Epithelial cell of esophagus (primary cell): ENCODE measurements at regions not wholly inside any gene's neighbourhood (a gene's known extent, or its start where the extent isn't known, plus 50 kb on each side); places are given as distances from the start of the nearest gene placed in this dataset.

Experiments
- DNase-seq: peaks from one replicate; pipeline ENCODE4 v3.0.0; 2010; ENCODE audit warnings: low read depth
- H3K4me3 ChIP-seq: 2 replicates; pipeline ENCODE4 v1.5.1; 2011; ENCODE audit warnings: mild to moderate bottlenecking, low read length, control low read depth
- CTCF ChIP-seq: IDR thresholded peaks from 2 replicates; pipeline ENCODE4 v1.5.1; 2011; ENCODE audit warnings: low read depth, mild to moderate bottlenecking, low read length, control low read depth, inconsistent platforms; ENCODE audit not compliant: insufficient read depth; ENCODE audit errors: missing control alignments

DNA sequence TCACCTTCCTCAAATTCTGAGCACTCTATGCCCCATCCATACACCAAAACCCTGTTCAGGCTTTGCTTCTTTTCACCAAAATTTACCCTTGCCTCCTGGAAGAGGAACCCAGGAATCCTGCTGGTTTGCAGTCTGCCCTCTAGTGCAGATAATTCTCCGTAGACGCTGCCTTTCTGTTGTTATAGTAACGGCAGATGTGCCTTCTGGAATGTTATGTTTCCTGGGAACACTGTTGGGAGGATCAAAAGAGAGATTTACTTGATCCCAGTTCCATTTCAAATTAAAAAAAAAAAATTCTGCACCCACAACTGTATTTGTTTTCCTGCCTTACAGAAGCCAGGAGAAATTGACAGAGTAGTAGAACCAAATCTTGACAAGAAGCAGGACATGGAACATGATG lies 104.2 kb upstream of the RMST start:
- H3K4me3 ChIP-seq: no peak overlapping the region
- no peak for DNase-seq
- no peak for TF ChIP-seq CTCF

DNA sequence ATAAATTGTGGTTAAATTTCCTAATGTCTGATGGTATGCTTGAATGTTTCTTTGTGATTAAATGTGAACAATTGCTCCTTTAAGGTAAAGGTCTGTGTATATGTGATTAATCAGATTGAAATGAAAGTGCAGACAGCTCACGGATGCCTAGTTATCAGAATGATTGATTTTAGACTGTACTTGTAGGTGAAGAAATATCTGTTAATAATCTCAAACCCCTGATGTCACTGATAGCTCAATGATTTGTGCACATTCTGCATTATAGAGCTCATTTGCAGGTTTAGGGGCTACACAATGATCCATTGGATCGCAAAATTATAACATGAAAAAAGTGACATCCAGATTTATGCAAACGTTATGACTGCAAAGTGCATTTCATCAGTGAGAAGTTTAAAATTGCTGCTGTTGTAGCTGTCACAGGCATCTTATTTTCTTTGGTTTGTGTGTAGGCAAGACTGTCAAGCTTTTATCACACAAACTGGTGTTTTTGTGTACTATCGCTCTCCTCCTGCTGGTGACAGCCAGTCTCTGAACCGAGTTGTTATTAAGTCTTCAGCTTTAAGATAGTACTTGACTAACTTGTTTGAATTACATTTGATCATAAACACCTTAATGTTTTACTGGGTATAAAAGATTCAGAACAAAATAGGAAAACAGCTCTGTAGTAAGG lies 103.4 kb upstream of the RMST start:
- no peak overlapping the region for H3K4me3 ChIP-seq
- TF ChIP-seq CTCF: no peak
- DNase-seq: no peak

DNA sequence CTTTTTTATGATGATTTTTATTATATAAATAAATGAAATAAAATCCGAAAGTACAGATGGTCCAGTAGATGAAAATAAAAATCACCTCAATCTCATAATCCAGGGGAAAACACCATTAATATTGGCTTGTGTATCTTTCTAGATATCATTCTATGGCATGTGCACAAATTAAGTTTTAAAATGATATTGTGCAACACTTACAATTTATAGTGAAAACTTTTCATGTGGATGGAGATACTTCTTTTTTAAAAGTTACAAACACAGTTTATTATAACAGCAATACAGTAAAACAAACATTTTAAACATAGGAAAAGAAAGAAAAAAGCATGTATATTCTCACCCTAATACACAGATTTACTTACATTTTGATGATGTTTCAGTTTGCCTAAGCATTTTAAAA lies 98.9 kb upstream of the RMST start:
- no peak for TF ChIP-seq CTCF
- H3K4me3 ChIP-seq: no peak overlapping the region
- no peak for DNase-seq

DNA sequence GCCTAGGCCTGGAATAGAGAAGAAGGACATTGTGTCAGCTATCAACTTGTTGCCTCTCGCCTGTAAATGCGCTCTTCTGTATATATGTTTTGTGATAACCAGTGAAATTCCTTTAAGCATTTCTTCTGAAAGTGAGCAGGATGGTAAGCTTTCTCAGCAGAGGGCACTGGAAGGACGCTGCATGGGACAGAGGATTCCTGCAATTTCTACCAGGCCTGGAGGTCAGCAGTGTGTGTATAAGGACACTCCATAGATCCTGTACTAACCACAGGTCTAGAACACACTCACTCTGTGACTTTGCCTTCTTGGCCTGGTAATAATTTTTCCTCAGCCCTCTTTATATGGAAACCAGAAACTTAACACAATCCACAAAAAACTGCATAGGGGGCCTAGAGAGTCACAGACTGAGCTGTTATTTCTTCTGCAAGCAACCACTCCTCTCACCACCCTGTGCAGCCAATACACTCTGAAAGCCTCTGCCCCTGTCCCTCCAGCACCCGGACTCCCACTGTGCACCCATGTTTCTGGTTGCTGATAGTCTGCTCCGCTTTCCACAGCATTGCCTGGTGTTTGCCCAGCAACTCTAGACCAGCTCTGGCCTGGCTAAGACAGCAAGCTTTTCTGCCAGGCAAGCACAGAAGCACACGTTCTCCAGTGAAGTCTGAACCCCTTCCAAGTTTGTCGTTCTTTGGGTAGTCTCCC lies 94.0 kb upstream of the RMST start:
- no peak overlapping the region for H3K4me3 ChIP-seq
- DNase-seq: no peak
- no peak for TF ChIP-seq CTCF

GRCh38 chr12:97375310-97375709 lies 87.3 kb upstream of the RMST start:
- TF ChIP-seq CTCF: no peak
- no peak overlapping the region for H3K4me3 ChIP-seq
- no peak for DNase-seq

DNA sequence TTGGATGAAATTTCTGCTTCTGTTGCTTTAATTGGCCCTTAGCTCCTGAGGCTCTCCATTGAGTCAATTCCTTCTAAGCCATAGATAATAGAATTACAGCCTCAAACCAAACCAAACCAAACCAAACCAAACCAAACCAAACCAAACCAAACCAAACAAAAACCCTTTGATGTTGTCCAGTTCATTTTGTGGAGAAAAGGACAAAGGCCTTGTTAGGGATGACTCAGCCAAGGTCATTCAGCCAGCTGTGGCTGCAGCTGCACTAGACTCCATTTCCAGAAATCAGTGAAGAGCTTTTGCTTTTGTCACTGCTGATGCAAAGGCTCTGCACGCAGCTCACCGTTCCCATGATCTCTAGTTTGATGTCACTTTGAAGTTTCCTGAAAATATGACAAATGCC lies 82.2 kb upstream of the RMST start:
- no peak for TF ChIP-seq CTCF
- DNase-seq: no peak
- no peak overlapping the region for H3K4me3 ChIP-seq

GRCh38 chr12:97385121-97385520 lies 77.5 kb upstream of the RMST start:
- no peak overlapping the region for H3K4me3 ChIP-seq
- no peak for TF ChIP-seq CTCF
- DNase-seq: no peak
